ENCODE measurements at regions not wholly inside any gene's neighbourhood (a gene's known extent, or its start where the extent isn't known, plus 50 kb on each side); places are given as distances from the start of the nearest gene placed in this dataset.

- no peak for TF ChIP-seq CTCF (IDR thresholded peaks at IDR 0.05)
- no peak for TF ChIP-seq POLR2AphosphoS5 (IDR thresholded peaks at IDR 0.05; ENCODE audit: insufficient read depth in 1 of 2, low read depth in 1 of 2)
- TF ChIP-seq POLR2A (IDR thresholded peaks at IDR 0.05) = no peak
Measured at GRCh38 chr19:27929399-27929798, 1283.6 kb downstream of the UQCRFS1 start.

Measured in vagina (tissue), 2 donors.